Fibroblast of pulmonary artery (primary cell): ENCODE measurements at regions not wholly inside any gene's neighbourhood (a gene's known extent, or its start where the extent isn't known, plus 50 kb on each side); places are given as distances from the start of the nearest gene placed in this dataset.

ENCODE experiments used
- DNase-seq: peaks from one replicate; pipeline ENCODE4 v3.0.0-alpha.2; 2010; ENCODE audit warnings: low read depth
- H3K4me3 ChIP-seq: replicated peaks from 2 replicates; pipeline ENCODE4 v1.5.1; 2011; ENCODE audit warnings: low read depth, mild to moderate bottlenecking, control low read depth, low read length, moderate library complexity
- TF ChIP-seq, protein P1 (sequence below): IDR thresholded peaks from 2 replicates; pipeline ENCODE4 v1.5.1; 2011; ENCODE audit warnings: mild to moderate bottlenecking, control low read depth, low read length, inconsistent platforms; ENCODE audit errors: missing control alignments

DNA sequence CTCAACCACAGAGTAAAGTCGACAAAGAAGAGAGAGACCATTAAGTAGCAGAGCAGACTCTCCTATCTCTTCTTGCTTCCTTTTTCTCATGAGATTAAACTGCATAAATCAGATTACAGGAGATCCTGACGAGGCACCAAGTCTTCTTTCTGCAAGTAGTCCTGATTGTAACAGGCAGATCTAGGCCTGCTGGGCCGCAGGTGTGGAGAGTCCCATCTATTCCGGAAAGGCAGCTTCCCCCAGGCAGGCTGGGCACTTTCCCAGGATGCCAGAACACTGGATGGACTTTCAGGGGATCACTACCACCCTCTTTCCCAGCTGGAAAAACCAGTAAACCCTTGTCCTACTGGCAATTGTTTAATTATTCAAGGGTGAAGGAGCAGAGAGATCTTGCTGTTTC lies 173.0 kb upstream of the CADM1 start:
- no peak for DNase-seq
- TF ChIP-seq, protein P1, sequence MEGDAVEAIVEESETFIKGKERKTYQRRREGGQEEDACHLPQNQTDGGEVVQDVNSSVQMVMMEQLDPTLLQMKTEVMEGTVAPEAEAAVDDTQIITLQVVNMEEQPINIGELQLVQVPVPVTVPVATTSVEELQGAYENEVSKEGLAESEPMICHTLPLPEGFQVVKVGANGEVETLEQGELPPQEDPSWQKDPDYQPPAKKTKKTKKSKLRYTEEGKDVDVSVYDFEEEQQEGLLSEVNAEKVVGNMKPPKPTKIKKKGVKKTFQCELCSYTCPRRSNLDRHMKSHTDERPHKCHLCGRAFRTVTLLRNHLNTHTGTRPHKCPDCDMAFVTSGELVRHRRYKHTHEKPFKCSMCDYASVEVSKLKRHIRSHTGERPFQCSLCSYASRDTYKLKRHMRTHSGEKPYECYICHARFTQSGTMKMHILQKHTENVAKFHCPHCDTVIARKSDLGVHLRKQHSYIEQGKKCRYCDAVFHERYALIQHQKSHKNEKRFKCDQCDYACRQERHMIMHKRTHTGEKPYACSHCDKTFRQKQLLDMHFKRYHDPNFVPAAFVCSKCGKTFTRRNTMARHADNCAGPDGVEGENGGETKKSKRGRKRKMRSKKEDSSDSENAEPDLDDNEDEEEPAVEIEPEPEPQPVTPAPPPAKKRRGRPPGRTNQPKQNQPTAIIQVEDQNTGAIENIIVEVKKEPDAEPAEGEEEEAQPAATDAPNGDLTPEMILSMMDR = no peak
- H3K4me3 ChIP-seq = no peak overlapping the region

DNA sequence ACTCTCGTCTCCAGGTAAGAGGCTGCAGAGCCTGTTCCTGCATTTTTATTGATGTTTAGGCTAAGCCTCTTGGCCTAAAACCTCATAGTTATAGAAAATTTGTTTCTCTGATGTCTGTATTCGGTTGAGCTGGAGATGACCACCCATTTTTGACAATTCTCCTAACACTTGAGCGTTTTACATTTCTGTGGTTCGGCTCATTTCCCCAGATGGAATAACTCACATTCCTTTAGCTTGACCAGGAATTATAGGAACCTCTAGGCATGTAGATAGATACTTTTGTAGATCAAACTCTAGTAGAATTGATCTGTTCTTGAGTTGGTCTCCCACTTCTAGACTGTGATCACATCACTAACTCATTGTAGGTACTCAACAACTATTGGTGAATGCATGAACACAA lies 172.6 kb upstream of the CADM1 start:
- TF ChIP-seq, protein P1 = no peak
- no peak overlapping the region for H3K4me3 ChIP-seq
- no peak for DNase-seq

DNA sequence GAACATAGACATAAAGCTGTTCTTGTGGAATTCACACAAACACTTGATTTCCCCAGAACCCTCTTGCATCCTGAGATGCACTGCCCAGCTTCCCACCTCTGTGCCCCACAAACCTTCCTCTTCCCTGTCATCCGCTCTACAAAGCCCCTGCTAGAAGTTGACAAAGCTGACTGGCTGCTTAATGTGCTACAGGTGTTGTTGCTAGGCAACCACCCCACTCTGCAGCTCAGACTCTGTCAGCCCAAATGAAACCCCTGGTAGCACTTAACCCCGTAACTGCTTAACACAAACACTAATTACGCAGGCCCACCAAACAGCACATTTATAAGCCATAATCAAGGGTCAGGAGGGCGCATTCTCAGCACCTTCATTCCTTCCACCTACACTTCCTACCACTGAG lies 172.0 kb upstream of the CADM1 start:
- H3K4me3 ChIP-seq = no peak overlapping the region
- no peak for DNase-seq
- TF ChIP-seq, protein P1 = no peak

DNA sequence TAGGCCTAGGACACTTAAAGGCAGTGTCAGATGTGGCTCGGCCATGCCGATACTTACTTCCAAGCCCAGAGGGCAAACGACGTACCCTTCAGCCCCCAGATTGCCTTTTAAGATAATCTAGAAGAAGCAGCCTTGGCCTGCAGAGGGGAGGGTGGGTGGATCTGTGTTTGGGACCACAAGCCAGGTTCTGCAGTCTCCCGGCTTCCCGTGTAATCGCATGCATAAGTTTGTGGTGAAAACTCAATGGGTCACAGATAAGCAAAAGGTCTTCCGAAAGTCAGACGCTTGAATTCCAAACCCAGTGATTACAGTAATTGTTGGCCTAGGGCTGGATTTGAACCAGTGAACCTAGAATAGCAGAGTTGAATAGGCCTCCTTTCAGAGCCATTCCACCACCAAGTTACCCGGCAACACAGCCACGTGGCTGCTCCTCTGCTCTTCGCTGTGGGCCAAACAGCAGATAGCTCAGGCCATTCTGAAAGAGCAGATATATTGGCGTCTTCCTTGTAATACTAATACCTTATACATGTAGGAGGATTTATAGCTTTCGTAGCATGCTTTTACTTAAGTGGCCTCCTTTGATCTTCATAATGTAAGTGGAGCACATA lies 170.8 kb upstream of the CADM1 start:
- TF ChIP-seq, protein P1 = no peak
- no peak for DNase-seq
- no peak overlapping the region for H3K4me3 ChIP-seq

DNA sequence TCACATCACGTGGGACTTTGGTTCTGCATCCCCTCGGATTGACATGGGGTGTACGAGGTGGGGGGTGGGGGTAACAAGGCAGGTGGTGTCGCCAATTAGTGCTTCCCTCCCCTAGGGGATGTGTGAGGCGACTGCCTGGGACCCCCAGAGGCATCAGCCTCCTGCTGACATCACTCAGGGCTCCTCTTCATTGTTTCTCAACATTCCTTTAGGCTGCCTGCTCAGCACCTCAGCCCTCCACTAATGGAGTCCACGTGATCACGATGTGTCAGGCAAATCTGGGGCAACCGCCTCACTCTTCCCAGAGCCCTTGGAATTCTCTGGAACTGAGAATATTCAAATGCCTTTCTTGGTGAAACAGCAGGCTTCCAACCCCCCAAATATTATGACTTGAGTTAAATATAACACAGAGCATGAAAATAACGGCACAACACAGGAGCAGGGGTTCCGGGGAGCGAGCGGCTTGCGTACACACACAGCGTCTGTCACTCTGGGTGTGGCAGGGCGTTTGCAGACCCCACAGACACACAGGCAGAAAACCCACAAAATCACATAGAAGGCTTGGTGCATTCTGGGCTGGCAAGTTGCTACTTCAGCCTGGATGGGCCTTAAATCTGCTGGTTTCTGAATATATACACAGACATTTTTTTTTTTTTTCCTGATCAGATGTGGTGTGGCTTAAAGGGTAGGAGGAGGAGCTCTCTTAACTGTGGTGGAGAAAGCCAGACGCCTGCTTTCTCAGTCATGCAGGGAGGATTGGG lies 170.1 kb upstream of the CADM1 start:
- TF ChIP-seq, protein P1 = no peak
- no peak for DNase-seq
- H3K4me3 ChIP-seq = no peak overlapping the region

DNA sequence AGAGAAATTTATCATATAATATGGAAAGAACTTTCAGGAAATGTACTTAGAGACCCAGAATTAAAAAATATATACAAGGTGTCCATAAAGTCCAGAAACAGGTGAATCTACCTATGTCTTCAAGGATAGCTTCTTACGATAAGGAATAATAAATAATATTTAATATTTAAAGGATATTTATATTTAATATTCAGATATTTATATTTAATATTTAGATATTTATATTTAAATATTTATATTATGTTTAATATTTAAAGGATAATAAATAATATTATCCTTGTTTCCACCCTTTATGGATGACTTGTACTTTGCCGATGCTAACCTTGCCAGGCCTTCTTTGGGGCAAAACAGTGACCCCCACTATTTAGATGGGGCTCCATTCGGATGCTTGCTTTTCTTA lies 169.5 kb upstream of the CADM1 start:
- TF ChIP-seq, protein P1 = no peak
- no peak for DNase-seq
- H3K4me3 ChIP-seq = no peak overlapping the region

DNA sequence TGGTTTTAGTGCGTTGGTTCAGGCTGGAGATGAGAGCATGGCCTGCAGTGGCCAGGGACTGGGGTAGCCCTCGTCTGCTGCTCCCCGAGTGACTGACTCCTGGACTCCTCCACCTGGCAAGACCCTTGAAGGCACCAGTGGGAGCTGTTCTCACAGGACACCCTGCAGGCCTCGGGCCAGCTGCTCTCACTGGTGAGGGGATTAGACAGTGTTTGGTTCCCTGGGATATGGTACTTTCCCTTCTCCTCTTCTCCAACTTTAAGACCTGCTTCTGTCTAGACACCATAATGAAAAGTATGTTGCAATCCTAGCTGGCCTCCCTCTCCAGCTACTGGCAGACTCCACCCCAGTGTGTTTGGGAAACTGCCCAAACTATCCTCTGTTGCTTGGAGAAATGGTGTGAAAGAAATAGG lies 168.8 kb upstream of the CADM1 start:
- DNase-seq = peak; percentile 1
- TF ChIP-seq, protein P1 = no peak
- H3K4me3 ChIP-seq = no peak overlapping the region
